Choroid plexus epithelial cell (primary cell): ENCODE measurements at regions not wholly inside any gene's neighbourhood (a gene's known extent, or its start where the extent isn't known, plus 50 kb on each side); places are given as distances from the start of the nearest gene placed in this dataset.
"Not testable (repeated sequence)": the region's sequence is repeated elsewhere in the genome, so short reads cannot be mapped to it uniquely, and the experiment has no call there.

Experiments
- DNase-seq: peaks from one replicate; pipeline ENCODE4 v3.0.0-alpha.2; 2010; ENCODE audit warnings: low read depth
- H3K4me3 ChIP-seq: 2 replicates; pipeline ENCODE4 v1.5.1; 2011; ENCODE audit warnings: low read depth, mild to moderate bottlenecking, control low read depth, low read length, moderate library complexity
- CTCF ChIP-seq: conservative IDR thresholded peaks from 2 replicates; pipeline ENCODE4 v1.5.1; 2011; ENCODE audit warnings: low read depth, mild to moderate bottlenecking, control low read depth, inconsistent platforms, low read length, moderate library complexity

GRCh38 chr4:160567634-160568033 is 1464.8 kb downstream of the RAPGEF2 start:
- H3K4me3 ChIP-seq, result no peak overlapping the region
- no peak for TF ChIP-seq CTCF
- no peak for DNase-seq

DNA sequence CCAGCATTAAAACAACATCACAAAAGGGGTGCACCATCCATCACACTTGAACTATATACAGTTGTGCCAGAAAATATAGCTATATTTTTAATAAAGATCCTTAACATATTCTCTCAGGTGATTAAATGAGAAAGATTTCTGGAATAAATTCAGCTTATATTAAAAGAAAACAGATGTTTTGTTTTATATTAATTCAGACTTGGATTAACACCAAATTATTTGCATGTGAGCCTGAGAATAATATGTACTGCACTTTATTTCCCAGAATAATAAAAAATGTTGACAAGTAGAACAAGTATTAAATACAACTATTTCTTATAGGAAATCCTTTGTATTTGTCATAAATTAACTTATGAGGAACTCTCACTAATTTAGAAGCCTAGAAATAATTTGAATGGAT is 1467.4 kb downstream of the RAPGEF2 start:
- TF ChIP-seq CTCF, result no peak
- H3K4me3 ChIP-seq, result no peak overlapping the region
- no peak for DNase-seq

GRCh38 chr4:160574272-160574671 is 1471.4 kb downstream of the RAPGEF2 start:
- not testable (repeated sequence) for H3K4me3 ChIP-seq, DNase-seq

GRCh38 chr4:160580581-160580980 is 1477.7 kb downstream of the RAPGEF2 start:
- DNase-seq, result no peak
- no peak for TF ChIP-seq CTCF
- H3K4me3 ChIP-seq, result no peak overlapping the region

DNA sequence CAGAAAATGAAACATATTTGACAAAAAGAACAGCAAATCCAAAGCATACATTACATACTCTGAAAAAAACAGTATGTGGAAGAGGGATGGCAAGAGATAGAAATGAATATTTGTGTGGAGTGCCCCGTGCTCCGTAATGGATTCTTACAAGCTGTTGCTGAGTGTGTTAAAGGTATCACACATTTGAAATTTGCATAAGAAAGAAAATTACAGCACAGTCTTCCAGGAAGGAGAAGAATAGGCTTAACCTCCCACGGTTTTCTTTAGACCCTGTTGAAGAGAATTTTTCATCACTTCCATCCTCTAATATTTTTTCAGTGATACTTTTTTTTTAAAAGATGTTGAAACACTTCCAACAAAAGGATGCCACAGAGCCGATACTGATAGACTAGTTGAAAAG is 1489.4 kb downstream of the RAPGEF2 start:
- DNase-seq, result no peak
- no peak for TF ChIP-seq CTCF
- no peak overlapping the region for H3K4me3 ChIP-seq

DNA sequence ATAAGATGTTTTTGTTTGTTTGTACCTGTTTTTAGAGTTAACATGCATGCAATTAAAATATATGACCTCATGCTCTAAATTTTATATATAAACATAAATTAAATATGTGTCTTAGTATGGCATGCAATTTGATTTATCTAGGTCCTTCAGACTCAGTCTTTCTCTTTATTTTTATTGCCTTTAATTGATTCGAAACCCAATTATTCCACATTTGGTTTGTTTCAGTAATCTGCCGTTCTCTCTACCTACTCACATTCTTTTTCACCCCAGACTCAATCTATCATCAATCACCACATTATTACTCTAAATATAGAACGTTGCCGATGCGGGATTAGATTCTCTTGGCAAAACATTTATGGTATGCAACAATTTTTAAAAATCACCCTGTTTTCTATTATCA is 1492.8 kb downstream of the RAPGEF2 start:
- H3K4me3 ChIP-seq, result no peak overlapping the region
- DNase-seq, result no peak
- no peak for TF ChIP-seq CTCF

DNA sequence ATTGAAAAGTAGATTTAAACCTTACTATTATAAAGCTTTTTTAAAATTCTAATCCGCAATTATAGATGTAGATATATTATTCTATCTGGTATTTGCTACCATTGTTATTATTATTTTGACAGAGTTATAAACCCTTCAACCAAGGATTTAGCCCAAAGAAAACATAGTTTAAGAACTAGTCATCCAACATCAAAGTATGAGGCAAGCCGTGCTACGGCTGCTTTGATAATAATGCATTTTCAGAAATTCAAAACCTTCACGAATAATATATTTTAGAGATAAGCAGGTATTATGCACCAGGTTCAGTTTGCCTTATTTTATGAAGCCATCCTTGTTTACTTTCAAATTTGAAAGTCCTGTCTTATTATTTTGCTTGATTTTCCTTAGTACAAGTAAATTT is 1501.7 kb downstream of the RAPGEF2 start:
- DNase-seq, result peak; percentile 5
- no peak overlapping the region for H3K4me3 ChIP-seq
- no peak for TF ChIP-seq CTCF

DNA sequence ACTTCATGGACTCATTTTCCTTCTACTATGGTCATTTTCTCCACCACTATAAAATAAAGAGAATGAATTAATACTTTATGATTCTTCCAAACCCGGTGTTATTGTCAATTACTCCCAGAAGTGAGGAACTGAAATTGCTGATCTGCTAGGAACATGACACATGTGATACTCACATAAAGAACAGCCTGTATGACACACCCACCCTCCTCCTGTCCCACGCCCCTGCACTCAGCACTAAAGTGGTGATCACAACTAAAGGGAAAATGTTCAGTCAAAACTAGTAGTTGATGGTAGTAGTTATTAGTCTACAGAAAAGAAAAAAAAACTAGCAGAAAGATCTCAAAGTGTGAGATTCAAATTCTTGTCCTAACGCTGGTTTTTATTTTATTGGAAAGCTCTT is 1508.3 kb downstream of the RAPGEF2 start:
- H3K4me3 ChIP-seq, result no peak overlapping the region
- no peak for DNase-seq
- no peak for TF ChIP-seq CTCF
